Natural killer cell (primary cell): ENCODE measurements at regions not wholly inside any gene's neighbourhood (a gene's known extent, or its start where the extent isn't known, plus 50 kb on each side); places are given as distances from the start of the nearest gene placed in this dataset.

Source experiments
- ATAC-seq, 3 donors: fragments of 150-1000 bp in 2 of 3; fragments of 200-7000 bp in 1 of 3; cut with Tn5 transposase; 1 replicate in 1 of 3; 2 replicates in 2 of 3; pipeline ENCODE4 v1.10.0; 2021; ENCODE audit warnings: mild to moderate bottlenecking in 2 of 3, moderate library complexity in 2 of 3
- DNase-seq, 2 donors: peaks; one replicate each; pipeline versions ENCODE4 v3.0.0 to v3.0.0-alpha.2; 2013 to 2021; ENCODE audit warnings: mixed read lengths in 1 of 2
- H3K27ac ChIP-seq: one replicate; pipeline ENCODE4 v1.5.1; 2013; ENCODE audit warnings: mild to moderate bottlenecking, low read length
- H3K27me3 ChIP-seq: one replicate; pipeline ENCODE4 v1.6.1; 2013; ENCODE audit warnings: low read length; ENCODE audit not compliant: control insufficient read depth, insufficient read depth
- H3K36me3 ChIP-seq: one replicate; pipeline ENCODE4 v1.6.1; 2013; ENCODE audit warnings: low read length; ENCODE audit not compliant: control insufficient read depth, insufficient read depth
- H3K4me1 ChIP-seq: one replicate; pipeline ENCODE4 v1.6.1; 2013; ENCODE audit warnings: low read length; ENCODE audit not compliant: control insufficient read depth, insufficient read depth
- H3K4me3 ChIP-seq: one replicate; pipeline ENCODE4 v1.5.1; 2013; ENCODE audit warnings: low read length
- H3K9me3 ChIP-seq: one replicate; pipeline ENCODE4 v1.6.1; 2013; ENCODE audit warnings: low read length; ENCODE audit not compliant: control insufficient read depth, insufficient read depth
- H3K27ac Mint-ChIP-seq, 2 donors: one replicate each; pipeline ENCODE4 v1.8.0; 2022; ENCODE audit warnings: mild to moderate bottlenecking in 2 of 2, mixed read lengths in 2 of 2, moderate library complexity in 1 of 2
- H3K27me3 Mint-ChIP-seq, 2 donors: one replicate each; pipeline ENCODE4 v1.8.0; 2022; ENCODE audit warnings: low read depth in 2 of 2, mixed read lengths in 2 of 2
- H3K36me3 Mint-ChIP-seq: one replicate; pipeline ENCODE4 v1.8.0; 2022; ENCODE audit warnings: mixed read lengths
- H3K4me1 Mint-ChIP-seq, 2 donors: one replicate each; pipeline ENCODE4 v1.8.0; 2022; ENCODE audit warnings: mixed read lengths in 2 of 2
- H3K4me3 Mint-ChIP-seq: one replicate; pipeline ENCODE4 v1.8.0; 2022; ENCODE audit warnings: mild to moderate bottlenecking, moderate library complexity, mixed read lengths
- H3K9me3 Mint-ChIP-seq, 2 donors: one replicate each; pipeline ENCODE4 v1.8.0; 2022; ENCODE audit warnings: mixed read lengths in 2 of 2
- WGBS: methylation state at CpG from one replicate; pipeline ENCODE4 v1.1.7; 2013; ENCODE audit warnings: missing lambda C conversion rate; ENCODE audit not compliant: insufficient coverage; 5-methylcytosine and 5-hydroxymethylcytosine counted together
- intact Hi-C: fragments of 100-400 bp; cut with micrococcal nuclease; formaldehyde crosslinking; loops from one replicate; pipeline ENCODE4 v1.14.2; 2022
- TF ChIP-seq, protein P1 (sequence below): fragments of 200-600 bp; IDR thresholded peaks from one replicate; pipeline ENCODE4 v1.8.0; 2022; ENCODE audit warnings: antibody characterized with exemption

GRCh38 chr5:68154119-68154857, 61.3 kb upstream of the PIK3R1 start:
- no peak for ATAC-seq
- H3K4me1 Mint-ChIP-seq: peaks cover 0 to 2% of the 10 kb centered on the region in 2 donors
- 91% methylated on average over 9 of the region's 9 CpGs for WGBS
- Histone ChIP-seq H3K27me3 (no peaks in the 10 kb centered on the region), H3K36me3 (no peaks in the 10 kb centered on the region), H3K4me1 (no peaks in the 10 kb centered on the region), H3K9me3 (no peaks in the 10 kb centered on the region), H3K4me3 (no peak overlapping the region), H3K27ac (no peak overlapping the region)
- no peak overlapping the region for H3K27ac Mint-ChIP-seq
- H3K27me3 Mint-ChIP-seq: no peaks in the 10 kb centered on the region
- H3K4me3 Mint-ChIP-seq: no peak overlapping the region
- H3K9me3 Mint-ChIP-seq: no peaks in the 10 kb centered on the region
- intact Hi-C loops: no loop called here
- DNase-seq: no peak
- TF ChIP-seq, protein P1, sequence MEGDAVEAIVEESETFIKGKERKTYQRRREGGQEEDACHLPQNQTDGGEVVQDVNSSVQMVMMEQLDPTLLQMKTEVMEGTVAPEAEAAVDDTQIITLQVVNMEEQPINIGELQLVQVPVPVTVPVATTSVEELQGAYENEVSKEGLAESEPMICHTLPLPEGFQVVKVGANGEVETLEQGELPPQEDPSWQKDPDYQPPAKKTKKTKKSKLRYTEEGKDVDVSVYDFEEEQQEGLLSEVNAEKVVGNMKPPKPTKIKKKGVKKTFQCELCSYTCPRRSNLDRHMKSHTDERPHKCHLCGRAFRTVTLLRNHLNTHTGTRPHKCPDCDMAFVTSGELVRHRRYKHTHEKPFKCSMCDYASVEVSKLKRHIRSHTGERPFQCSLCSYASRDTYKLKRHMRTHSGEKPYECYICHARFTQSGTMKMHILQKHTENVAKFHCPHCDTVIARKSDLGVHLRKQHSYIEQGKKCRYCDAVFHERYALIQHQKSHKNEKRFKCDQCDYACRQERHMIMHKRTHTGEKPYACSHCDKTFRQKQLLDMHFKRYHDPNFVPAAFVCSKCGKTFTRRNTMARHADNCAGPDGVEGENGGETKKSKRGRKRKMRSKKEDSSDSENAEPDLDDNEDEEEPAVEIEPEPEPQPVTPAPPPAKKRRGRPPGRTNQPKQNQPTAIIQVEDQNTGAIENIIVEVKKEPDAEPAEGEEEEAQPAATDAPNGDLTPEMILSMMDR: no peak
- no peaks in the 10 kb centered on the region for H3K36me3 Mint-ChIP-seq

- H3K36me3 ChIP-seq: no peaks in the 10 kb centered on the region
- H3K9me3 ChIP-seq: no peaks in the 10 kb centered on the region
- WGBS: 98% methylated on average over 4 of the region's 4 CpGs
- H3K9me3 Mint-ChIP-seq: no peaks in the 10 kb centered on the region
- H3K4me3 Mint-ChIP-seq: no peak overlapping the region
- H3K4me3 ChIP-seq: no peak overlapping the region
- intact Hi-C loops: no loop called here
- H3K4me1 Mint-ChIP-seq: peaks cover 0 to 4% of the 10 kb centered on the region in 2 donors
- no peaks in the 10 kb centered on the region for H3K27me3 ChIP-seq
- no peaks in the 10 kb centered on the region for H3K27me3 Mint-ChIP-seq
- TF ChIP-seq, protein P1: no peak
- ATAC-seq: no peak
- H3K27ac ChIP-seq: no peak overlapping the region
- no peaks in the 10 kb centered on the region for H3K4me1 ChIP-seq
- H3K27ac Mint-ChIP-seq: no peak overlapping the region
- no peak for DNase-seq
- no peaks in the 10 kb centered on the region for H3K36me3 Mint-ChIP-seq
Measured at GRCh38 chr5:68151812-68152211, 63.7 kb upstream of the PIK3R1 start.

DNA sequence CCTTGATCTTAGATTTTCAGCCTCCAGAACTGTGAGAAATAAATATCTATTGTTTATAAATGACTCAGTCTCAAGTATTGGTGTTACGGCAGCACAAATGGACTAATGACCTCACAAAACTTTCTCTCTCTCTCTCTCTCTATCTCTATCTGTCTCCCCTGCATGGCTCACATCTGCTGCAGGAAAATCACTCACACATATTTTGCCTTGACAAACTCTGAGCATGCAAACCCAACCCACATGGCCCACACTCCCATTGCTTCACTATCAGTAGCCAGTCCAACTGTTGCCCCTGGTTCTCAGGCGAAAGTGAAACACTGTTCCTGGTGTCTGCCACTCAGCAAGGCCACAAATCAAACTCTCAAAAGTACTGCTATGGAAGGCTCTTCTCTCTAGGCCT, 66.4 kb upstream of the PIK3R1 start:
- Mint-ChIP-seq H3K9me3 (peaks cover 0 to 1% of the 10 kb centered on the region in 2 donors), H3K4me3 (no peak overlapping the region), H3K4me1 (peaks cover 0 to 4% of the 10 kb centered on the region in 2 donors), H3K27me3 (no peaks in the 10 kb centered on the region), H3K36me3 (no peaks in the 10 kb centered on the region), H3K27ac (no peak overlapping the region)
- Histone ChIP-seq H3K9me3 (no peaks in the 10 kb centered on the region), H3K27me3 (no peaks in the 10 kb centered on the region), H3K27ac (no peak overlapping the region), H3K4me1 (no peaks in the 10 kb centered on the region), H3K36me3 (no peaks in the 10 kb centered on the region), H3K4me3 (no peak overlapping the region)
- 95% methylated on average over 2 of the region's 2 CpGs for WGBS
- TF ChIP-seq, protein P1: no peak
- ATAC-seq (no peak), DNase-seq (no peak)
- intact Hi-C loops: no loop called here

- ATAC-seq (no peak), DNase-seq (no peak)
- Histone ChIP-seq H3K4me3 (no peak overlapping the region), H3K9me3 (no peaks in the 10 kb centered on the region), H3K36me3 (no peaks in the 10 kb centered on the region), H3K4me1 (no peaks in the 10 kb centered on the region), H3K27ac (no peak overlapping the region), H3K27me3 (no peaks in the 10 kb centered on the region)
- Mint-ChIP-seq H3K4me3 (no peak overlapping the region), H3K27ac (no peak overlapping the region), H3K36me3 (no peaks in the 10 kb centered on the region), H3K4me1 (peaks cover 0 to 4% of the 10 kb centered on the region in 2 donors), H3K9me3 (peaks cover 0 to 2% of the 10 kb centered on the region in 2 donors), H3K27me3 (peaks cover 0 to 4% of the 10 kb centered on the region in 2 donors)
- 74% methylated on average over 2 of the region's 3 CpGs for WGBS
- intact Hi-C loops: no loop called here
- TF ChIP-seq, protein P1: no peak
Measured at GRCh38 chr5:68148096-68148495, 67.5 kb upstream of the PIK3R1 start.
